Spleen (tissue), 11 donors: ENCODE measurements at regions not wholly inside any gene's neighbourhood (a gene's known extent, or its start where the extent isn't known, plus 50 kb on each side); places are given as distances from the start of the nearest gene placed in this dataset.

Experiments used
- DNase-seq: peaks from one replicate; pipeline ENCODE4 v3.0.0-alpha.2; 2020
- H3K27ac ChIP-seq, 8 donors: fragments of 200-600 bp; sonication (generic) in 7 of 8; 1 replicate in 4 of 8; 2 replicates in 4 of 8; pipeline versions ENCODE4 v1.5.0 to v1.8.0; 2016 to 2021; ENCODE audit warnings: inconsistent platforms in 4 of 8, mild to moderate bottlenecking in 4 of 8, moderate library complexity in 1 of 8
- H3K27me3 ChIP-seq, 7 donors: fragments of 200-600 bp; sonication (generic) in 6 of 7; replicated peaks in 1 of 7; 1 replicate in 4 of 7; 2 replicates in 3 of 7; pipeline versions ENCODE4 v1.5.0 to v1.8.0; 2016 to 2021; ENCODE audit warnings: inconsistent platforms in 3 of 7, mild to moderate bottlenecking in 1 of 7
- H3K36me3 ChIP-seq, 6 donors: fragments of 200-600 bp; sonication (generic) in 5 of 6; 1 replicate in 4 of 6; 2 replicates in 2 of 6; pipeline versions ENCODE4 v1.5.0 to v1.8.0; 2016 to 2021; ENCODE audit warnings: inconsistent platforms in 2 of 6
- H3K4me1 ChIP-seq, 6 donors: fragments of 200-600 bp; sonication (generic) in 5 of 6; 1 replicate in 3 of 6; 2 replicates in 3 of 6; pipeline versions ENCODE4 v1.5.0 to v1.8.0; 2016 to 2021; ENCODE audit warnings: inconsistent platforms in 3 of 6
- H3K4me3 ChIP-seq, 8 donors: fragments of 200-600 bp; sonication (generic) in 7 of 8; 1 replicate in 4 of 8; 2 replicates in 4 of 8; pipeline versions ENCODE4 v1.5.0 to v1.8.0; 2016 to 2021; ENCODE audit warnings: inconsistent platforms in 4 of 8, mild to moderate bottlenecking in 4 of 8, moderate library complexity in 2 of 8
- H3K9me3 ChIP-seq, 8 donors: fragments of 200-600 bp; sonication (generic) in 7 of 8; 1 replicate in 4 of 8; 2 replicates in 4 of 8; pipeline versions ENCODE4 v1.5.0 to v1.8.0; 2016 to 2021; ENCODE audit warnings: inconsistent platforms in 4 of 8
- CTCF ChIP-seq, 11 experiments: fragments of 200-600 bp in 7 of 11; fragments of 450-650 bp in 4 of 11; sonication (generic) in 4 of 11; IDR thresholded peaks in 8 of 11; conservative IDR thresholded peaks in 3 of 11; 1 replicate in 7 of 11; 2 replicates in 4 of 11; pipeline versions ENCODE4 v1.4.0 to v1.8.0; 2016 to 2021; ENCODE audit warnings: antibody characterized with exemption in 11 of 11, inconsistent platforms in 4 of 11, mild to moderate bottlenecking in 1 of 11
- POLR2A ChIP-seq, 3 donors: fragments of 450-650 bp; IDR thresholded peaks; one replicate each; pipeline ENCODE4 v1.5.1; 2017; ENCODE audit warnings: antibody characterized with exemption in 3 of 3, mild to moderate bottlenecking in 1 of 3
- POLR2AphosphoS5 ChIP-seq, 3 donors: sonication (generic); formaldehyde crosslinking; IDR thresholded peaks; one replicate each; pipeline ENCODE4 v1.5.1; 2017; ENCODE audit warnings: antibody characterized with exemption in 3 of 3
- WGBS, 5 donors: extraction: QIAGEN DNeasy Blood & Tissue Kit in 3 of 5; methylation state at CpG; one replicate each; pipeline versions ENCODE4 v1.1.5 to v1.1.7; 2013 to 2018; 5-methylcytosine and 5-hydroxymethylcytosine counted together
- intact Hi-C: fragments of 100-400 bp; cut with DNase I; formaldehyde crosslinking; loops from one replicate; pipeline ENCODE4 v1.15.0; 2023; ENCODE audit warnings: low total_unique reads
- donor health status: healthy with polysubstance abuse.
- donor health status: DM: no; HTN: no; CAD: no; lungs with moderate emphysema.
- donor health status: DM: no; HTN: no; CAD: no.
- donor health status: Bipolar disorder and iron deficiency.
- donor health status: healthy.
- donor health status: DM: no; HTN: no; CAD: no.
- donor health status: DM: yes; HTN: yes; CAD: no.

GRCh38 chr3:72398781-72399180 is 449.5 kb downstream of the SHQ1 start:
- Histone ChIP-seq H3K9me3 (no peaks in the 10 kb centered on the region), H3K36me3 (no peaks in the 10 kb centered on the region), H3K27me3 (no peaks in the 10 kb centered on the region), H3K4me3 (no peak overlapping the region), H3K4me1 (peaks cover 3 to 97% (median 50%) of the 10 kb centered on the region in 6 donors), H3K27ac (no peak overlapping the region)
- intact Hi-C loops: no loop called here
- 62 to 79% (median 65%) methylated on average over 3 of the region's 3 CpGs for WGBS, 5 donors
- no peak for TF ChIP-seq POLR2AphosphoS5 (IDR thresholded peaks at IDR 0.05)
- no peak for TF ChIP-seq CTCF (IDR thresholded peaks at IDR 0.05 in 8 of 11, conservative IDR thresholded peaks at IDR 0.05 in 3 of 11)
- TF ChIP-seq POLR2A (IDR thresholded peaks at IDR 0.05): no peak
- DNase-seq: no peak

GRCh38 chr3:72397586-72397985 is 450.7 kb downstream of the SHQ1 start:
- H3K27ac ChIP-seq: no peak overlapping the region
- no peak overlapping the region for H3K4me3 ChIP-seq
- peaks cover 6 to 97% (median 50%) of the 10 kb centered on the region in 6 donors for H3K4me1 ChIP-seq
- intact Hi-C loops: no loop called here
- no peaks in the 10 kb centered on the region for H3K27me3 ChIP-seq
- H3K36me3 ChIP-seq: no peaks in the 10 kb centered on the region
- TF ChIP-seq CTCF (IDR thresholded peaks at IDR 0.05 in 8 of 11, conservative IDR thresholded peaks at IDR 0.05 in 3 of 11): no peak
- no peak for TF ChIP-seq POLR2AphosphoS5 (IDR thresholded peaks at IDR 0.05)
- TF ChIP-seq POLR2A (IDR thresholded peaks at IDR 0.05): no peak
- WGBS, 5 donors: 80 to 94% (median 86%) methylated on average over 2 of the region's 2 CpGs
- no peak for DNase-seq
- no peaks in the 10 kb centered on the region for H3K9me3 ChIP-seq

GRCh38 chr3:72396899-72397298 is 451.3 kb downstream of the SHQ1 start:
- Histone ChIP-seq H3K4me3 (no peak overlapping the region), H3K36me3 (no peaks in the 10 kb centered on the region), H3K27ac (no peak overlapping the region), H3K4me1 (peaks cover 11 to 97% (median 50%) of the 10 kb centered on the region in 6 donors), H3K27me3 (no peaks in the 10 kb centered on the region), H3K9me3 (no peaks in the 10 kb centered on the region)
- no peak for TF ChIP-seq CTCF (IDR thresholded peaks at IDR 0.05 in 8 of 11, conservative IDR thresholded peaks at IDR 0.05 in 3 of 11)
- TF ChIP-seq POLR2AphosphoS5 (IDR thresholded peaks at IDR 0.05): no peak
- TF ChIP-seq POLR2A (IDR thresholded peaks at IDR 0.05): no peak
- no peak for DNase-seq
- 89 to 95% (median 92%) methylated on average over 7 of the region's 7 CpGs for WGBS, 5 donors
- intact Hi-C loops: no loop called here

GRCh38 chr3:72395776-72396311 is 452.4 kb downstream of the SHQ1 start:
- intact Hi-C loops: no loop called here

More at GRCh38 chr3:72395776-72396311, 452.4 kb downstream of the SHQ1 start:
- H3K27me3 ChIP-seq: no peaks in the 10 kb centered on the region
- no peak overlapping the region for H3K4me3 ChIP-seq
- H3K9me3 ChIP-seq: no peaks in the 10 kb centered on the region
- no peak for DNase-seq
- H3K4me1 ChIP-seq: peaks cover 21 to 97% (median 56%) of the 10 kb centered on the region in 6 donors
- TF ChIP-seq POLR2A (IDR thresholded peaks at IDR 0.05) (no peak), POLR2AphosphoS5 (IDR thresholded peaks at IDR 0.05) (no peak), CTCF (IDR thresholded peaks at IDR 0.05 in 8 of 11, conservative IDR thresholded peaks at IDR 0.05 in 3 of 11) (no peak)
- no peak overlapping the region for H3K27ac ChIP-seq
- no peaks in the 10 kb centered on the region for H3K36me3 ChIP-seq
- 73 to 93% (median 81%) methylated on average over 3 of the region's 3 CpGs for WGBS, 5 donors
